ENCODE measurements at regions not wholly inside any gene's neighbourhood (a gene's known extent, or its start where the extent isn't known, plus 50 kb on each side); places are given as distances from the start of the nearest gene placed in this dataset.
A peak's percentile ranks its signal among the peaks of the same experiment; 100 is the strongest.

DNA sequence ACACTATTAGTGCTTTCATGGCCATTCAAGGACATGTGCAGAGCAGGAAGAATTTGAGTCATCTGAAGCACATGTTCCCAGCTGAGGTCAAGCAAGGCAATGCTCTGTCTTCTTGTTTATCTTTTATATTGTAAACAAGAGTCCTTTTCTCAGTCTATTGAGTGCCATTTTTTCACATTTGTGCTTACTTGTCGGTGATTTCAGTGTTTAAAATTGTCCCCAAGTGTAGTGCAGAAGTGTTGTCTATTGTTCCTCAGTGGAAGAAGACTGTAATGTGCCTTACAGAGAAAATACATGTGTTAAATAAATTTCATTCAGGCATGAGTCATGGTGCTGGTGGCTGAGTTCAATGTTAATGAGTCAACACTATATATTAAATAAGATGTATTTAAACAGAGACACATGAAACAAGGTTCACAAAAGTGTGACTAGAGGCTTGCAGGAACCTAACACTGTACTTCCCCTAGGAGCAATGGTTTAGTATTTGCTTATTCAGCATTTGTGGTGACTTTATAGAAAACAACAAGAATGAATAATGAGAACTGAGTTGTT lies 391.1 kb downstream of the LRIG3 start:
- no peaks in the 10 kb centered on the region for H3K36me3 ChIP-seq (ENCODE audit: control insufficient read depth, insufficient read depth, low read length)
- H3K27me3 ChIP-seq (ENCODE audit: control insufficient read depth, insufficient read depth, low read length), result no peaks in the 10 kb centered on the region
- no peak for TF ChIP-seq CTCF (IDR thresholded peaks at IDR 0.05; ENCODE audit: insufficient read depth, low read depth, low read length)
- H3K4me3 ChIP-seq (ENCODE audit: low read depth, low read length), result no peak overlapping the region
- POLR2A ChIA-PET, result no interaction called here
- DNase-seq (ENCODE audit: low read depth), result no peak
- CTCF ChIA-PET, result interaction anchor here (0.7 to 1.8 kb wide), 7 partner anchors 11 to 165 kb away, joined by 3 to 5 read pairs (median 3); no protein-coding TSS in a partner anchor

GRCh38 chr12:58529897-58530741 lies 390.2 kb downstream of the LRIG3 start:
- DNase-seq (ENCODE audit: low read depth), result peak; percentile 91
- Histone ChIP-seq H3K27me3 (ENCODE audit: control insufficient read depth, insufficient read depth, low read length) (no peaks in the 10 kb centered on the region), H3K36me3 (ENCODE audit: control insufficient read depth, insufficient read depth, low read length) (no peaks in the 10 kb centered on the region), H3K4me3 (ENCODE audit: low read depth, low read length) (no peak overlapping the region)
- ChIA-PET CTCF (interaction anchor here (0.7 to 1.6 kb wide), 8 partner anchors 10 to 166 kb away, joined by 3 to 5 read pairs (median 4); no protein-coding TSS in a partner anchor), POLR2A (no interaction called here)
- TF ChIP-seq CTCF (IDR thresholded peaks at IDR 0.05; ENCODE audit: insufficient read depth, low read depth, low read length), result no peak

- Histone ChIP-seq H3K36me3 (ENCODE audit: control insufficient read depth, insufficient read depth, low read length) (no peaks in the 10 kb centered on the region), H3K4me3 (ENCODE audit: low read depth, low read length) (no peak overlapping the region), H3K27me3 (ENCODE audit: control insufficient read depth, insufficient read depth, low read length) (no peaks in the 10 kb centered on the region)
- no peak for TF ChIP-seq CTCF (IDR thresholded peaks at IDR 0.05; ENCODE audit: insufficient read depth, low read depth, low read length)
- no peak for DNase-seq (ENCODE audit: low read depth)
- POLR2A ChIA-PET, result no interaction called here
- CTCF ChIA-PET, result interaction anchor here (0.7 to 1.6 kb wide), 5 partner anchors 9 to 166 kb away, joined by 3 to 5 read pairs (median 4); no protein-coding TSS in a partner anchor
Measured at GRCh38 chr12:58530742-58531062, 389.6 kb downstream of the LRIG3 start.

DNA sequence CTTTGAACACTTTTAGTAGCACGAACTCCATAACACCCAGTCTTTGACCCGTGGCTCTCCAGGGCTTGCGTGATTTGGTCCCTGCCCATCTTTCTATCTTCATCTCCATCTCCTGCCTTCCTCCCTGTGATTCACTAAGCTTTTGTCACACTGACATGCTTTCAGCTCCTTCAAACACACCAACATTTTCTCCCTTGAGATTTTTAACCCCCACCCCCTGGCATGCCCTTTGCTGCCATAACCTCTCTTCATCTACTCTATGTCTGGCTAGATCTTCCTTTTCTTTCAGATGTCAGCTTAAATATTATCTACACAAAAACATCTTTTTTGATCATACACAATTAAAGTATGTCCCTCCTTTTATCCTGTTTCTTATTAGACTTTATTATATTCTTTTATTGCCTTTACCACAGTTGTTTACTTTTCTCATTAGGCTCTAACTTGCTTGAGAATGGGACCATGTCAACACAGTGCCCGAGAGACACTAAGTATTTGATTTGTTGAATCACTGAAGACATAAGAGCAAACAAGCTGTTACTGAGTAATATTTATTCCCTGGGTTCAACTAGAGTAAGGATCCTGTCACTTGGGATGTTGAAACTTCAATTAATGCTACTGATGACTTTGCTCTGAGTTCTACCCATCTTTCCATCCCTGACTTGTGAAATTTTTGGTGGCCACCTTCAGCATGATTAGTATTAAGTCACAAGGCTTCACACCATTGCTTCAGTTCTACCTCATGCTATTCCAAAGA lies 387.3 kb downstream of the LRIG3 start:
- ChIA-PET POLR2A (no interaction called here), CTCF (no interaction called here)
- Histone ChIP-seq H3K4me3 (ENCODE audit: low read depth, low read length) (no peak overlapping the region), H3K27me3 (ENCODE audit: control insufficient read depth, insufficient read depth, low read length) (no peaks in the 10 kb centered on the region), H3K36me3 (ENCODE audit: control insufficient read depth, insufficient read depth, low read length) (no peaks in the 10 kb centered on the region)
- no peak for TF ChIP-seq CTCF (IDR thresholded peaks at IDR 0.05; ENCODE audit: insufficient read depth, low read depth, low read length)
- DNase-seq (ENCODE audit: low read depth), result no peak

DNA sequence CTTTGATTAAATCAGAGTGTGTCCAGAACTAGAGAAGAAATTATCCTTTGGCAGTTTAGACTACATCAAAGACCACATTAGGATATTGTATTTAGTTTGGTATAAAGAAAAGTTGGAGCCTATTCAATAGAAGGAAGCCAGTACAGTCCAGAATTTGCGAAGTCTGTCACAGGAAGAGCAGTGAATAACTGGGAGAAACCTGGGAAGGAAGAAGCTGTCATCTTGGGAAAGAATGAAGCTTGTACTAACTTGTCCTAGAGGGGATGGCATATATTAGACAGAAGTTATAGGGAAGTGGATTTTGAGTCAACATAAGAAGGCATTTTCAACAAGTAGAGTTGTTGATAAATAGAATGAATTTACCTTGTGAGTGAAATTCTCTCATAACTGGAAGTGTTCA lies 386.7 kb downstream of the LRIG3 start:
- Histone ChIP-seq H3K36me3 (ENCODE audit: control insufficient read depth, insufficient read depth, low read length) (no peaks in the 10 kb centered on the region), H3K27me3 (ENCODE audit: control insufficient read depth, insufficient read depth, low read length) (no peaks in the 10 kb centered on the region), H3K4me3 (ENCODE audit: low read depth, low read length) (no peak overlapping the region)
- ChIA-PET POLR2A (no interaction called here), CTCF (interaction anchor here (0.6 kb wide), 1 partner anchor 182 kb away, joined by 3 read pairs; no protein-coding TSS in a partner anchor)
- TF ChIP-seq CTCF (IDR thresholded peaks at IDR 0.05; ENCODE audit: insufficient read depth, low read depth, low read length), result no peak
- no peak for DNase-seq (ENCODE audit: low read depth)
